ENCODE measurements at regions not wholly inside any gene's neighbourhood (a gene's known extent, or its start where the extent isn't known, plus 50 kb on each side); places are given as distances from the start of the nearest gene placed in this dataset.

GRCh38 chr2:220424561-220424960, 797.1 kb downstream of the SLC4A3 start:
- Histone ChIP-seq H3K27ac (ENCODE audit: low read depth in 1 of 2, low read length in 1 of 2) (no peak overlapping the region), H3K4me3 (ENCODE audit: low read length in 2 of 2) (no peak overlapping the region), H3K9me3 (ENCODE audit: control insufficient read depth in 2 of 2, insufficient read depth in 1 of 2, low read length in 1 of 2) (no peaks in the 10 kb centered on the region), H3K4me1 (ENCODE audit: control insufficient read depth in 2 of 2, insufficient read depth in 2 of 2, low read length in 2 of 2) (no peaks in the 10 kb centered on the region), H3K27me3 (ENCODE audit: control insufficient read depth in 2 of 2, insufficient read depth in 1 of 2, low read length in 1 of 2) (no peaks in the 10 kb centered on the region), H3K36me3 (ENCODE audit: control insufficient read depth in 2 of 2, insufficient read depth in 2 of 2, low read length in 1 of 2) (no peaks in the 10 kb centered on the region)
- 82% methylated on average over 2 of the region's 2 CpGs for WGBS
- DNase-seq (ENCODE audit: low read depth in 6 of 9, low spot score in 9 of 9), result no peak

GRCh38 chr2:220432645-220433044, 805.2 kb downstream of the SLC4A3 start:
- H3K36me3 ChIP-seq (ENCODE audit: control insufficient read depth in 2 of 2, insufficient read depth in 2 of 2, low read length in 1 of 2), result no peaks in the 10 kb centered on the region
- H3K4me1 ChIP-seq (ENCODE audit: control insufficient read depth in 2 of 2, insufficient read depth in 2 of 2, low read length in 2 of 2), result no peaks in the 10 kb centered on the region
- no peaks in the 10 kb centered on the region for H3K27me3 ChIP-seq (ENCODE audit: control insufficient read depth in 2 of 2, insufficient read depth in 1 of 2, low read length in 1 of 2)
- no peak overlapping the region for H3K27ac ChIP-seq (ENCODE audit: low read depth in 1 of 2, low read length in 1 of 2)
- no peak overlapping the region for H3K4me3 ChIP-seq (ENCODE audit: low read length in 2 of 2)
- WGBS, result 51% methylated on average over 2 of the region's 2 CpGs
- H3K9me3 ChIP-seq (ENCODE audit: control insufficient read depth in 2 of 2, insufficient read depth in 1 of 2, low read length in 1 of 2), result no peaks in the 10 kb centered on the region
- DNase-seq (ENCODE audit: low read depth in 6 of 9, low spot score in 9 of 9), result no peak

GRCh38 chr2:220433131-220433530, 805.7 kb downstream of the SLC4A3 start:
- 98% methylated on average over 3 of the region's 3 CpGs for WGBS
- Histone ChIP-seq H3K27ac (ENCODE audit: low read depth in 1 of 2, low read length in 1 of 2) (no peak overlapping the region), H3K4me3 (ENCODE audit: low read length in 2 of 2) (no peak overlapping the region), H3K27me3 (ENCODE audit: control insufficient read depth in 2 of 2, insufficient read depth in 1 of 2, low read length in 1 of 2) (no peaks in the 10 kb centered on the region), H3K4me1 (ENCODE audit: control insufficient read depth in 2 of 2, insufficient read depth in 2 of 2, low read length in 2 of 2) (no peaks in the 10 kb centered on the region), H3K9me3 (ENCODE audit: control insufficient read depth in 2 of 2, insufficient read depth in 1 of 2, low read length in 1 of 2) (no peaks in the 10 kb centered on the region), H3K36me3 (ENCODE audit: control insufficient read depth in 2 of 2, insufficient read depth in 2 of 2, low read length in 1 of 2) (no peaks in the 10 kb centered on the region)
- no peak for DNase-seq (ENCODE audit: low read depth in 6 of 9, low spot score in 9 of 9)

GRCh38 chr2:220434385-220434784, 807.0 kb downstream of the SLC4A3 start:
- H3K27me3 ChIP-seq (ENCODE audit: control insufficient read depth in 2 of 2, insufficient read depth in 1 of 2, low read length in 1 of 2), result no peaks in the 10 kb centered on the region
- WGBS, result 89% methylated on average over 2 of the region's 2 CpGs

GRCh38 chr2:220437938-220438337, 810.5 kb downstream of the SLC4A3 start:
- Histone ChIP-seq H3K4me1 (ENCODE audit: control insufficient read depth in 2 of 2, insufficient read depth in 2 of 2, low read length in 2 of 2) (no peaks in the 10 kb centered on the region), H3K36me3 (ENCODE audit: control insufficient read depth in 2 of 2, insufficient read depth in 2 of 2, low read length in 1 of 2) (no peaks in the 10 kb centered on the region), H3K27ac (ENCODE audit: low read depth in 1 of 2, low read length in 1 of 2) (no peak overlapping the region), H3K4me3 (ENCODE audit: low read length in 2 of 2) (no peak overlapping the region), H3K27me3 (ENCODE audit: control insufficient read depth in 2 of 2, insufficient read depth in 1 of 2, low read length in 1 of 2) (no peaks in the 10 kb centered on the region), H3K9me3 (ENCODE audit: control insufficient read depth in 2 of 2, insufficient read depth in 1 of 2, low read length in 1 of 2) (no peaks in the 10 kb centered on the region)
- WGBS, result 95% methylated on average over 2 of the region's 2 CpGs
- no peak for DNase-seq (ENCODE audit: low read depth in 6 of 9, low spot score in 9 of 9)

More at GRCh38 chr2:220434385-220434784, 807.0 kb downstream of the SLC4A3 start:
- H3K36me3 ChIP-seq (ENCODE audit: control insufficient read depth in 2 of 2, insufficient read depth in 2 of 2, low read length in 1 of 2), result no peaks in the 10 kb centered on the region
- H3K4me3 ChIP-seq (ENCODE audit: low read length in 2 of 2), result no peak overlapping the region
- H3K9me3 ChIP-seq (ENCODE audit: control insufficient read depth in 2 of 2, insufficient read depth in 1 of 2, low read length in 1 of 2), result no peaks in the 10 kb centered on the region
- no peak overlapping the region for H3K27ac ChIP-seq (ENCODE audit: low read depth in 1 of 2, low read length in 1 of 2)
- H3K4me1 ChIP-seq (ENCODE audit: control insufficient read depth in 2 of 2, insufficient read depth in 2 of 2, low read length in 2 of 2), result no peaks in the 10 kb centered on the region
- DNase-seq (ENCODE audit: low read depth in 6 of 9, low spot score in 9 of 9), result no peak

GRCh38 chr2:220440731-220441130, 813.3 kb downstream of the SLC4A3 start:
- Histone ChIP-seq H3K27ac (ENCODE audit: low read depth in 1 of 2, low read length in 1 of 2) (no peak overlapping the region), H3K4me3 (ENCODE audit: low read length in 2 of 2) (no peak overlapping the region), H3K9me3 (ENCODE audit: control insufficient read depth in 2 of 2, insufficient read depth in 1 of 2, low read length in 1 of 2) (no peaks in the 10 kb centered on the region), H3K36me3 (ENCODE audit: control insufficient read depth in 2 of 2, insufficient read depth in 2 of 2, low read length in 1 of 2) (no peaks in the 10 kb centered on the region), H3K4me1 (ENCODE audit: control insufficient read depth in 2 of 2, insufficient read depth in 2 of 2, low read length in 2 of 2) (no peaks in the 10 kb centered on the region), H3K27me3 (ENCODE audit: control insufficient read depth in 2 of 2, insufficient read depth in 1 of 2, low read length in 1 of 2) (no peaks in the 10 kb centered on the region)
- 97% methylated on average over 2 of the region's 2 CpGs for WGBS
- no peak for DNase-seq (ENCODE audit: low read depth in 6 of 9, low spot score in 9 of 9)

GRCh38 chr2:220441404-220441803, 814.0 kb downstream of the SLC4A3 start:
- Histone ChIP-seq H3K27ac (ENCODE audit: low read depth in 1 of 2, low read length in 1 of 2) (no peak overlapping the region), H3K4me1 (ENCODE audit: control insufficient read depth in 2 of 2, insufficient read depth in 2 of 2, low read length in 2 of 2) (no peaks in the 10 kb centered on the region), H3K27me3 (ENCODE audit: control insufficient read depth in 2 of 2, insufficient read depth in 1 of 2, low read length in 1 of 2) (no peaks in the 10 kb centered on the region), H3K36me3 (ENCODE audit: control insufficient read depth in 2 of 2, insufficient read depth in 2 of 2, low read length in 1 of 2) (no peaks in the 10 kb centered on the region), H3K9me3 (ENCODE audit: control insufficient read depth in 2 of 2, insufficient read depth in 1 of 2, low read length in 1 of 2) (no peaks in the 10 kb centered on the region), H3K4me3 (ENCODE audit: low read length in 2 of 2) (no peak overlapping the region)
- no peak for DNase-seq (ENCODE audit: low read depth in 6 of 9, low spot score in 9 of 9)
- WGBS, result 93% methylated on average over 3 of the region's 3 CpGs

GRCh38 chr2:220442012-220442411, 814.6 kb downstream of the SLC4A3 start:
- Histone ChIP-seq H3K27me3 (ENCODE audit: control insufficient read depth in 2 of 2, insufficient read depth in 1 of 2, low read length in 1 of 2) (no peaks in the 10 kb centered on the region), H3K27ac (ENCODE audit: low read depth in 1 of 2, low read length in 1 of 2) (no peak overlapping the region), H3K36me3 (ENCODE audit: control insufficient read depth in 2 of 2, insufficient read depth in 2 of 2, low read length in 1 of 2) (no peaks in the 10 kb centered on the region), H3K4me3 (ENCODE audit: low read length in 2 of 2) (no peak overlapping the region), H3K9me3 (ENCODE audit: control insufficient read depth in 2 of 2, insufficient read depth in 1 of 2, low read length in 1 of 2) (no peaks in the 10 kb centered on the region), H3K4me1 (ENCODE audit: control insufficient read depth in 2 of 2, insufficient read depth in 2 of 2, low read length in 2 of 2) (no peaks in the 10 kb centered on the region)
- WGBS, result 96% methylated on average over 3 of the region's 3 CpGs
- no peak for DNase-seq (ENCODE audit: low read depth in 6 of 9, low spot score in 9 of 9)

- H3K27me3 ChIP-seq (ENCODE audit: control insufficient read depth in 2 of 2, insufficient read depth in 1 of 2, low read length in 1 of 2), result no peaks in the 10 kb centered on the region
- no peak overlapping the region for H3K4me3 ChIP-seq (ENCODE audit: low read length in 2 of 2)
- no peak overlapping the region for H3K27ac ChIP-seq (ENCODE audit: low read depth in 1 of 2, low read length in 1 of 2)
- H3K4me1 ChIP-seq (ENCODE audit: control insufficient read depth in 2 of 2, insufficient read depth in 2 of 2, low read length in 2 of 2), result no peaks in the 10 kb centered on the region
- H3K36me3 ChIP-seq (ENCODE audit: control insufficient read depth in 2 of 2, insufficient read depth in 2 of 2, low read length in 1 of 2), result no peaks in the 10 kb centered on the region
- WGBS, result 86% methylated on average over 2 of the region's 2 CpGs
- H3K9me3 ChIP-seq (ENCODE audit: control insufficient read depth in 2 of 2, insufficient read depth in 1 of 2, low read length in 1 of 2), result no peaks in the 10 kb centered on the region
- DNase-seq (ENCODE audit: low read depth in 6 of 9, low spot score in 9 of 9), result no peak
These were observed 818.1 kb downstream of the SLC4A3 start for GRCh38 chr2:220445429-220446105.
